IMR-90 (cell line): ENCODE measurements at regions not wholly inside any gene's neighbourhood (a gene's known extent, or its start where the extent isn't known, plus 50 kb on each side); places are given as distances from the start of the nearest gene placed in this dataset.

Source experiments
- ATAC-seq: fragments of 200-7000 bp; cut with Tn5 transposase; 2 replicates; pipeline ENCODE4 v1.9.1; 2020; ENCODE audit warnings: low read depth, mild to moderate bottlenecking, moderate library complexity
- BruUV-seq: library from RNA; stranded (reverse); fragments of 400-500 nt; replicated peaks from 2 replicates; lab custom pipeline; 2021; lab: Mats Ljungman, UMichigan
- CTCF ChIA-PET: fragments of 300-600 bp; formaldehyde crosslinking; extraction: SDS; loops from one replicate; lab custom pipeline; 2021; ENCODE audit warnings: antibody characterized with exemption; lab: Yijun Ruan, JAX
- POLR2A ChIA-PET: fragments of 300-600 bp; sonication (Branson Sonifier 250); formaldehyde crosslinking; loops from one replicate; lab custom pipeline; 2022; ENCODE audit warnings: antibody characterized with exemption; ENCODE audit not compliant: unreplicated experiment; lab: Charles Lee
- DNase-seq: peaks from one replicate; pipeline ENCODE4 v3.0.0; 2013
- H2AFZ ChIP-seq: replicated peaks from 2 replicates; pipeline ENCODE3; 2013; ENCODE audit warnings: low read length, mild to moderate bottlenecking; ENCODE audit not compliant: poor library complexity
- H2AK5ac ChIP-seq: 2 replicates; pipeline ENCODE4 v1.6.1; 2013; ENCODE audit warnings: low read depth, low read length, inconsistent platforms
- H2AK9ac ChIP-seq: replicated peaks from 2 replicates; pipeline ENCODE3; 2013; ENCODE audit warnings: mild to moderate bottlenecking, low read depth, low read length, moderate library complexity; ENCODE audit not compliant: poor library complexity
- H2BK120ac ChIP-seq: 2 replicates; pipeline ENCODE4 v1.6.1; 2013; ENCODE audit warnings: low read depth, low read length, inconsistent platforms
- H2BK15ac ChIP-seq: 3 replicates; pipeline ENCODE4 v1.6.1; 2013; ENCODE audit warnings: low read depth, low read length, inconsistent platforms
- H2BK20ac ChIP-seq: 2 replicates; pipeline ENCODE4 v1.6.1; 2013; ENCODE audit warnings: low read depth, mild to moderate bottlenecking, inconsistent platforms, low read length, moderate library complexity
- H2BK5ac ChIP-seq: 2 replicates; pipeline ENCODE4 v1.6.1; 2013; ENCODE audit warnings: mild to moderate bottlenecking, low read depth, low read length, inconsistent platforms; ENCODE audit not compliant: poor library complexity, severe bottlenecking
- H3K14ac ChIP-seq: replicated peaks from 2 replicates; pipeline ENCODE4 v1.6.1; 2013; ENCODE audit warnings: low read depth, low read length, inconsistent platforms
- H3K18ac ChIP-seq: 2 replicates; pipeline ENCODE4 v1.6.1; 2013; ENCODE audit warnings: low read depth, low read length, control low read depth
- H3K23ac ChIP-seq: 2 replicates; pipeline ENCODE4 v1.6.1; 2013; ENCODE audit warnings: low read depth, low read length, inconsistent platforms
- H3K27ac ChIP-seq: 2 replicates; pipeline ENCODE4 v1.5.1; 2013; ENCODE audit warnings: mild to moderate bottlenecking, control low read depth, low read length; ENCODE audit not compliant: insufficient read depth
- H3K27me3 ChIP-seq: 2 replicates; pipeline ENCODE4 v1.6.1; 2013; ENCODE audit warnings: low read length; ENCODE audit not compliant: control insufficient read depth, insufficient read depth
- H3K36me3 ChIP-seq: 2 replicates; pipeline ENCODE4 v1.6.1; 2013; ENCODE audit warnings: low read length, mixed read lengths; ENCODE audit not compliant: control insufficient read depth, insufficient read depth
- H3K4ac ChIP-seq: 2 replicates; pipeline ENCODE4 v1.6.1; 2013; ENCODE audit warnings: low read depth, low read length, inconsistent platforms
- H3K4me1 ChIP-seq: 2 replicates; pipeline ENCODE4 v1.6.1; 2013; ENCODE audit warnings: low read length, mixed read lengths; ENCODE audit not compliant: control insufficient read depth, insufficient read depth
- H3K4me2 ChIP-seq: 2 replicates; pipeline ENCODE4 v1.6.1; 2013; ENCODE audit warnings: low read depth, mild to moderate bottlenecking, control low read depth, low read length, moderate library complexity
- H3K4me3 ChIP-seq: 2 replicates; pipeline ENCODE4 v1.5.1; 2013; ENCODE audit warnings: low read depth, mild to moderate bottlenecking, control low read depth, low read length, moderate library complexity; ENCODE audit not compliant: insufficient read depth
- H3K56ac ChIP-seq: 2 replicates; pipeline ENCODE4 v1.6.1; 2013; ENCODE audit warnings: low read length, inconsistent platforms; ENCODE audit not compliant: insufficient read depth; ENCODE audit errors: extremely low read depth
- H3K79me1 ChIP-seq, 2 experiments: 2 replicates each; pipeline ENCODE4 v1.6.1; 2013; ENCODE audit warnings: low read length in 2 of 2, inconsistent platforms in 1 of 2, low read depth in 1 of 2
- H3K9ac ChIP-seq: 2 replicates; pipeline ENCODE4 v1.6.1; 2013; ENCODE audit warnings: low read depth, low read length, control low read depth
- H3K9me1 ChIP-seq: 2 replicates; pipeline ENCODE4 v1.6.1; 2013; ENCODE audit warnings: low read length, inconsistent platforms; ENCODE audit not compliant: insufficient read depth
- H3K9me3 ChIP-seq: 2 replicates; pipeline ENCODE4 v1.6.1; 2013; ENCODE audit warnings: low read length; ENCODE audit not compliant: control insufficient read depth, insufficient read depth
- H4K20me1 ChIP-seq: 2 replicates; pipeline ENCODE4 v1.6.1; 2013; ENCODE audit warnings: low read length, inconsistent platforms; ENCODE audit not compliant: insufficient read depth
- H4K5ac ChIP-seq: 2 replicates; pipeline ENCODE4 v1.6.1; 2013; ENCODE audit warnings: mild to moderate bottlenecking, low read depth, low read length, control low read depth
- H4K8ac ChIP-seq, 2 experiments: 2 replicates each; pipeline ENCODE4 v1.6.1; 2013; ENCODE audit warnings: low read depth in 2 of 2, low read length in 2 of 2, control low read depth in 1 of 2, inconsistent platforms in 1 of 2
- H4K91ac ChIP-seq: 2 replicates; pipeline ENCODE4 v1.6.1; 2013; ENCODE audit warnings: low read depth, low read length, inconsistent platforms; ENCODE audit not compliant: insufficient read depth
- CEBPB ChIP-seq: IDR thresholded peaks from 2 replicates; pipeline ENCODE4 v1.6.1; 2012; ENCODE audit warnings: low read depth, low read length, improper control_type of control experiment
- FOS ChIP-seq: fragments of 150-350 bp; IDR thresholded peaks from 2 replicates; pipeline ENCODE4 v1.6.1; 2016; ENCODE audit warnings: low read depth, low read length
- MXI1 ChIP-seq: IDR thresholded peaks from 2 replicates; pipeline ENCODE4 v1.6.1; 2012; ENCODE audit warnings: low read depth, mild to moderate bottlenecking, low read length, moderate library complexity, borderline replicate concordance
- POLR2A ChIP-seq: IDR thresholded peaks from 2 replicates; pipeline ENCODE4 v1.6.1; 2012; ENCODE audit warnings: mild to moderate bottlenecking, low read depth, low read length
- RAD21 ChIP-seq: IDR thresholded peaks from 2 replicates; pipeline ENCODE4 v1.6.1; 2012; ENCODE audit warnings: low read length, improper control_type of control experiment
- RCOR1 ChIP-seq: IDR thresholded peaks from 2 replicates; pipeline ENCODE4 v1.6.1; 2012; ENCODE audit warnings: mild to moderate bottlenecking, low read length, improper control_type of control experiment; ENCODE audit not compliant: insufficient replicate concordance
- SMC3 ChIP-seq: fragments of 150-350 bp; IDR thresholded peaks from 2 replicates; pipeline ENCODE4 v1.6.1; 2016; ENCODE audit warnings: low read depth, mild to moderate bottlenecking, antibody characterized with exemption, low read length, moderate library complexity
- WGBS, 2 experiments: methylation state at CpG; one replicate each; pipeline versions ENCODE4 v1.1.5 to v1.1.7; 2013; ENCODE audit warnings: missing lambda C conversion rate in 2 of 2; ENCODE audit not compliant: insufficient read length in 1 of 2; ENCODE audit errors: extremely low coverage in 2 of 2; 5-methylcytosine and 5-hydroxymethylcytosine counted together
- dilution Hi-C: fragments of 300-500 bp; cut with HindIII; formaldehyde crosslinking; loops from one replicate; pipeline ENCODE4 v1.14.3; 2018; ENCODE audit warnings: low sequenced_read_pairs; ENCODE audit not compliant: unreplicated experiment
- in situ Hi-C: fragments of 300-500 bp; cut with MboI; formaldehyde crosslinking; loops from 3 replicates; pipeline ENCODE4 v1.14.3; 2019; ENCODE audit warnings: low sequenced_read_pairs, inconsistent platforms, mixed read lengths
- intact Hi-C: fragments of 100-400 bp; cut with micrococcal nuclease; formaldehyde crosslinking; loops from 2 replicates; pipeline ENCODE4 v1.10.0; 2022

- Histone ChIP-seq H3K4ac (no peak overlapping the region), H3K14ac (no peak overlapping the region), H3K9ac (no peak overlapping the region), H3K27ac (no peak overlapping the region), H3K27me3 (no peaks in the 10 kb centered on the region; the same call in 1 of the 2 replicates), H4K5ac (no peak overlapping the region), H3K36me3 (no peaks in the 10 kb centered on the region), H4K91ac (no peak overlapping the region), H3K18ac (no peak overlapping the region), H2BK120ac (no peak overlapping the region), H3K4me2 (no peak overlapping the region), H2AFZ (no peak overlapping the region), H2BK5ac (no peak overlapping the region), H3K4me3 (no peak overlapping the region), H4K8ac (no peak overlapping the region), H2BK15ac (no peak overlapping the region), H2BK20ac (no peak overlapping the region), H2AK9ac (no peak overlapping the region), H3K4me1 (peaks cover 9% of the 10 kb centered on the region), H3K9me3 (peaks cover 5% of the 10 kb centered on the region), H3K23ac (no peak overlapping the region), H3K79me1 (no peaks in the 10 kb centered on the region), H4K20me1 (no peaks in the 10 kb centered on the region), H3K9me1 (no peaks in the 10 kb centered on the region), H3K56ac (no peak overlapping the region), H2AK5ac (no peak overlapping the region)
- ChIA-PET CTCF (no interaction called here), POLR2A (no interaction called here)
- dilution Hi-C loops = no loop called here
- intact Hi-C loops = no loop called here
- BruUV-seq = no TSS peak
- no CpG with 5 or more reads among the region's 2 CpGs for WGBS, 2 experiments
- DNase-seq = no peak
- TF ChIP-seq SMC3 (no peak), POLR2A (no peak), CEBPB (no peak), RCOR1 (no peak), FOS (no peak), MXI1 (no peak), RAD21 (no peak)
- in situ Hi-C loops = no loop called here
- ATAC-seq = no peak
These were observed 312.9 kb downstream of the CYP26B1 start for GRCh38 chr2:71834796-71835195.
